HG03520 (cell line): ENCODE measurements at regions not wholly inside any gene's neighbourhood (a gene's known extent, or its start where the extent isn't known, plus 50 kb on each side); places are given as distances from the start of the nearest gene placed in this dataset.

Experiments
- ATAC-seq: cut with Tn5 transposase; IDR thresholded peaks from one replicate; pipeline ENCODE4 v1.9.1; 2021; ENCODE audit warnings: mild to moderate bottlenecking, moderate library complexity; ENCODE audit not compliant: unreplicated experiment

- no peak for ATAC-seq
Measured at GRCh38 chr4:141576585-141577110, 59.7 kb upstream of the IL15 start.

- ATAC-seq = no peak
Measured at GRCh38 chr4:141578451-141578850, 57.9 kb upstream of the IL15 start.

DNA sequence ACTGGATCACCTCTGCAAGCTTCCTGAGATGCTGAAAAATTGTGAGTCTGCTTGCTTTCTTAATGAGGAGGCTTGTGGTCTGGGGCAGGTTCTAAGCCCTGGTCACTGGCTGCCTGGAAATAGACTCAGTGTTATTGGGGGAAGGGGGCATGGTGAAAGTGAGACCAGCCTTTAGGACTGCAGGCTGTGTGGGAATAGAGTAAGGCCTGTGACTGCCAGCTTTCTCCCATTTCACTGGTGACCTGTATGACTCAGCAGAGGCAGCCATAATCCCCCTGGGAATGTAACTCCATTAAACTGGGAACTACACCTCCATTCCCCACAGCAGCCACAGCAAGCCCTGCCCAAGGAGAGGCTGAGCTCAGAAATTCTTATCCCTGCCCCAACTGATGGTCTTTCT is 55.9 kb upstream of the IL15 start:
- no peak for ATAC-seq
